ENCODE measurements at regions not wholly inside any gene's neighbourhood (a gene's known extent, or its start where the extent isn't known, plus 50 kb on each side); places are given as distances from the start of the nearest gene placed in this dataset.
"Not testable (repeated sequence)": the region's sequence is repeated elsewhere in the genome, so short reads cannot be mapped to it uniquely, and the experiment has no call there.

- Mint-ChIP-seq H3K4me3 (no peak overlapping the region), H3K27ac (peak overlapping the region in 2 of 3 experiments; percentile 91 to 94), H3K36me3 (ENCODE audit: low read depth) (peaks cover 5% of the 10 kb centered on the region), H3K4me1 (peaks cover 51% of the 10 kb centered on the region), H3K27me3 (ENCODE audit: low read depth) (no peaks in the 10 kb centered on the region), H3K9me3 (peaks cover 15% of the 10 kb centered on the region)
- no peak for TF ChIP-seq CTCF (IDR thresholded peaks at IDR 0.05; ENCODE audit: unreplicated experiment in 3 of 3)
These were observed 156.8 kb upstream of the STS start for GRCh38 chrX:6990552-6991193.

GRCh38 chrX:6989858-6990257, 157.7 kb upstream of the STS start:
- no peak for TF ChIP-seq CTCF (IDR thresholded peaks at IDR 0.05; ENCODE audit: unreplicated experiment in 3 of 3)
- Mint-ChIP-seq H3K4me3 (no peak overlapping the region), H3K4me1 (peaks cover 54% of the 10 kb centered on the region), H3K27me3 (ENCODE audit: low read depth) (no peaks in the 10 kb centered on the region), H3K9me3 (peaks cover 15% of the 10 kb centered on the region), H3K27ac (peak overlapping the region; percentile 47 to 94 (median 91)), H3K36me3 (ENCODE audit: low read depth) (peaks cover 5% of the 10 kb centered on the region)

GRCh38 chrX:6988694-6989093, 158.8 kb upstream of the STS start:
- H3K27me3 Mint-ChIP-seq (ENCODE audit: low read depth); H3K9me3 Mint-ChIP-seq; H3K36me3 Mint-ChIP-seq (ENCODE audit: low read depth): not testable (repeated sequence)
- peak overlapping the region in 1 of 3 experiments; percentile 21 for H3K4me3 Mint-ChIP-seq
- H3K27ac Mint-ChIP-seq: peak overlapping the region; percentile 78 to 94 (median 91)
- peaks cover 54% of the 10 kb centered on the region for H3K4me1 Mint-ChIP-seq

GRCh38 chrX:6986915-6987314, 160.6 kb upstream of the STS start:
- H3K4me3 Mint-ChIP-seq: no peak overlapping the region
- peaks cover 54% of the 10 kb centered on the region for H3K4me1 Mint-ChIP-seq
- H3K36me3 Mint-ChIP-seq (ENCODE audit: low read depth): no peaks in the 10 kb centered on the region
- no peak for TF ChIP-seq CTCF (IDR thresholded peaks at IDR 0.05; ENCODE audit: unreplicated experiment in 3 of 3)
- H3K27ac Mint-ChIP-seq: peak overlapping the region; percentile 91 to 96 (median 94)
- H3K27me3 Mint-ChIP-seq (ENCODE audit: low read depth): no peaks in the 10 kb centered on the region
- no peaks in the 10 kb centered on the region for H3K9me3 Mint-ChIP-seq

GRCh38 chrX:6985537-6985936, 162.0 kb upstream of the STS start:
- Mint-ChIP-seq H3K9me3 (no peaks in the 10 kb centered on the region), H3K4me3 (no peak overlapping the region), H3K27me3 (ENCODE audit: low read depth) (no peaks in the 10 kb centered on the region), H3K4me1 (peaks cover 48% of the 10 kb centered on the region), H3K27ac (peak overlapping the region; percentile 91 to 96 (median 94)), H3K36me3 (ENCODE audit: low read depth) (no peaks in the 10 kb centered on the region)
- TF ChIP-seq CTCF (IDR thresholded peaks at IDR 0.05; ENCODE audit: unreplicated experiment in 3 of 3): no peak

- H3K27ac Mint-ChIP-seq: no peak overlapping the region
- peaks cover 28% of the 10 kb centered on the region for H3K4me1 Mint-ChIP-seq
- H3K4me3 Mint-ChIP-seq: no peak overlapping the region
- H3K9me3 Mint-ChIP-seq: no peaks in the 10 kb centered on the region
- TF ChIP-seq CTCF (IDR thresholded peaks at IDR 0.05; ENCODE audit: unreplicated experiment in 3 of 3): no peak
- no peaks in the 10 kb centered on the region for H3K27me3 Mint-ChIP-seq (ENCODE audit: low read depth)
- H3K36me3 Mint-ChIP-seq (ENCODE audit: low read depth): no peaks in the 10 kb centered on the region
These were observed 164.1 kb upstream of the STS start for GRCh38 chrX:6983207-6983955.

All from nephron (organoid).